Hepatocyte (in vitro differentiated cells): ENCODE measurements at regions not wholly inside any gene's neighbourhood (a gene's known extent, or its start where the extent isn't known, plus 50 kb on each side); places are given as distances from the start of the nearest gene placed in this dataset.

Experiments
- CTCF ChIP-seq: fragments of 200-600 bp; sonication (generic); IDR thresholded peaks from 2 replicates; pipeline ENCODE4 v1.5.1; 2016; ENCODE audit warnings: antibody characterized with exemption, mild to moderate bottlenecking; ENCODE audit not compliant: poor library complexity
- EZH2 ChIP-seq: fragments of 200-600 bp; sonication (generic); IDR thresholded peaks from 2 replicates; pipeline ENCODE4 v1.6.1; 2016; ENCODE audit warnings: antibody characterized with exemption, mild to moderate bottlenecking, borderline replicate concordance
- EZH2phosphoT487 ChIP-seq: fragments of 200-600 bp; sonication (generic); IDR thresholded peaks from one replicate; pipeline ENCODE4 v1.6.1; 2018; ENCODE audit warnings: antibody characterized with exemption, mild to moderate bottlenecking, low read depth, moderate library complexity; ENCODE audit not compliant: unreplicated experiment, severe bottlenecking

DNA sequence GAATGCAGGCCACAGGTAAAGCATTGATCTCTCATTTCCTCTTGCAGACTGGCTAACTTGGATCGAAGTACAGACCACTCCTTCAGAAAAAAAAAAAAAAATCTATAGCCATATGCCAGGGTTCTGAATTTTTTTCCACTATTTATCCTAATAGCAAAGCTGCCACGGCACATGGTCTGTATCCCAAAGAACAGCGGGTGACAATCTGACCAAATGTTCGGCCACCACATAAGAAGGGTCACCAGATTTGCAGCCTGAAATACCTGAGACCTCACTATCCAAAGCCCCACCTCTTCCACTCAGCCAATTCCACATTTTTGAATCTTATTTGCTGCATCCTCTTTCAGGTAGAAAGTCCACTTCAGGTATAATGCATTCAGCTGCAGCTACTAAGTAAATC is 55.6 kb upstream of the RGS7 start:
- TF ChIP-seq EZH2: no peak
- TF ChIP-seq EZH2phosphoT487: no peak
- TF ChIP-seq CTCF: no peak
